HG03571 (cell line): ENCODE measurements at regions not wholly inside any gene's neighbourhood (a gene's known extent, or its start where the extent isn't known, plus 50 kb on each side); places are given as distances from the start of the nearest gene placed in this dataset.
"Not testable (repeated sequence)": the region's sequence is repeated elsewhere in the genome, so short reads cannot be mapped to it uniquely, and the experiment has no call there.

ENCODE experiments used
- ATAC-seq: cut with Tn5 transposase; IDR thresholded peaks from one replicate; pipeline ENCODE4 v1.9.1; 2021; ENCODE audit not compliant: unreplicated experiment

DNA sequence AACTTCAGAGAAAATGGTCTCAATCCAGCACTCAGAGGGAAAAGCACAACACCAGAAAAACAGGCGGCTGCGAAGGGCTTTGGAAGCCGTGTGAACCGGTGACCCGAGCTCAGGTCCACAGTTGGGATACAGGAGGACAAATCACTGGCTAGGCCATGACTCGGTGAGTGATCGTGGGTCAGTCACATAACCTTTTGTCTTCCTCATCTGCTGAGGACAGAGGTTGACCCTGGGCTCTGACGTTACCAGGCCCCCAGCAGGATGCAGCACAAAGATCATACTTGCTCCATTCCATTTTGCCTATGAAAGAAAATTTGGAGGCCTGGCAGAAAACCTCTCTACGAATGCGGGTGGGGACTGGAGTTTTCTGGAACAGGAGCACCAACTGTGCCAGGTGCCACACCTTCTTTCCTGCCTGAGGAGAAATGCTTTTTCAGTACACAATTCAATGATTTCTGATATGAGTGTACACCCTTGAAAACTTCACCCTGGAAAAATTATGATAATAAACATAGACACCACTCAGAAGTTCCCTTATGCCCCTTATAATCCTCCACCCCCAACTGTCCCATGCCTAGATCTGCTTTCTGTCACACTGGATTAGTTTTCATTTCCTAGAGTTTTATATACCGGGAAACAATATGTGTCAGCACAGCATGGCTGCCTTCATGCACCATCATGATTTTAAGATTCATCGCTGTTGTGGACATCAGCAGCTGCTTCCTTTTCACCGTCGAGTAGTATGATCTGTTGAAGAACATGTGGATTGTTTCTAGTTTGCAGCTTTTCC lies 85.3 kb upstream of the RALGAPA2 start:
- ATAC-seq, result no peak

DNA sequence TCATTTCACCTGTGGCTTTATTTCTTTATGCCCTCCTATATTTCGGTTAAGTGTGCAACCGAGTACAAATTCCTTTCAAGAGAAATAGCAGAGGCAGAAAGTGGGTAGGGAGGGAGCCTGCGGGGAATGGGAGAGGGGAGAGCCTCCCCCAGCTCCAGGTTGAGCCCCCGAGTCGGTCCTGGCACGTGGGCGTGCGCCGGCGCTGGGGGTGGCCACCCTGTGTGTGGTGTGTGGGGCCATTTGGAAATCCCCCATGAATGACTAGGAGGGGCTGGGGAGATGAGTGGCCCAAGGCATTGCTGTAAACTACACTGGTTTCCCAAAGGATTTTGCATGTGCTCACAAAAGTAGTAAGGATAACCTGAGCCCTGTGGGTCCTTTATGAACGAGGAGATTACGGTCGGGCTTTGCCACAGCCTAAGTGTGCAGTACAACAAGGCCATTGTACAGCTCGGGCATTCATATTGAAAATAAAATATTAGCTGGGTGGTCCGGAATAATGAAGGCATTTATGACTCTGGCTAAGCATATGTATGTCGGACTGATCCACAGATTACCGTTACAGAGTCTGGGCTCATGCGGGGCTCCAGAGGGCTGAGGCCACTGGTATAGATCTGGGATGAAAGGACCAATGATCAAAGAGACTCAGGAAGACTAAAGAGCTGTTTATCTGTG lies 84.5 kb upstream of the RALGAPA2 start:
- no peak for ATAC-seq

DNA sequence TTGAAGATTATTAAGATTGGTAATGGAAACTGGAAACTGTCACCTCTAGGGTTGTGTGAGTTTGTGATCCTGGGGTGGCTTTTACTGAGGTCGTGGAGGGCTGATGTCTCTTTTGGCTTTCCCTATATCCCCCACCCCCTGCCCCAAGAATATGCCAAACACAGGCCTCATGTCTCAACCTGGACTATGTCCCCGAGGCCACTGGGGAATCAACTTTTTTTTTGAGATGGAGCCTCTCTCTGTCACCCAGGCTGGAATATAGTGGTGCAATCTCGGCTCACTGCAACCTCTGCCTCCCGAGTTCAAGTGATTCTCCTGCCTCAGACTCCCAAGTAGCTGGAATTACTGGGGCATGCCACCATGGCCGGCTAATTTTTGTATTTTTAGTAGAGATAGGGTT lies 83.3 kb upstream of the RALGAPA2 start:
- ATAC-seq, result no peak

DNA sequence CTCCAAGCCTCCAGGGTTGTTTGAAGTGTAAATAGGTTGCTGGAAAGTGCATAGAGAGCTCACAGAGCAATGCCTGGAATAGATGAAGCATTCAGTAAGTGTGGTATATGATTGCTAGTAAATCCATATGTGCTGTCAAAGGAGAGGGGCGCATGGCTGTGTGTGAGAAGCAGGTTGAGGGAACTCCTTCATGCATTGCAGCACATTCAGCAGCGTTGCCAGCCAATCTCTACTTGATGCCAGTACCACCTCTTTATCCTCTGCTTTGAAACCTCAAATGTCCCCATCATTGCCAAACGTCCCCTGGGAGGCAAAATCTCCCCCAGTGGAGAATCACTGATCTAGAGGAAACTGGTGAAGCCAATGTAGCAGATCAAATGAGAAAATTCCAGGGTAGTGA lies 82.7 kb upstream of the RALGAPA2 start:
- no peak for ATAC-seq

DNA sequence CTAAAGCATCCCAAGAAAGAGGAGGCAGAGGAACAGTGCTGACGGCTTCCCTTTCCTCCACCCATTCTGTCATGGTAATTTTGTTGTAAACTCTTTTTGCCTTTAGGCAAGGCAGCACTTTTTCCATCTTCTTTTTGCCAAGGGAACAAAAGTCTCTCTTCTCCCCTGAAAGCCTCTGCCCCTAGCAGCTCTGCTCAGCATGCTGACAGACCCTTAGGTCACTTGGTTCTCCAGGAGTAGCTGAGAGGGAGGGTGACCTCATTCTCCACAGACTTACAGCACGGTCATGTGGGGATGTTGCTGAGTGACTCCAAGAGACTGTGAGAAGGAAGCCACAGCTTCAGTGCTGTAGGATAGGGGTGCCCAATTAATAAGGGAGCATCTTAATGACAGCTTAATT lies 81.1 kb upstream of the RALGAPA2 start:
- no peak for ATAC-seq

DNA sequence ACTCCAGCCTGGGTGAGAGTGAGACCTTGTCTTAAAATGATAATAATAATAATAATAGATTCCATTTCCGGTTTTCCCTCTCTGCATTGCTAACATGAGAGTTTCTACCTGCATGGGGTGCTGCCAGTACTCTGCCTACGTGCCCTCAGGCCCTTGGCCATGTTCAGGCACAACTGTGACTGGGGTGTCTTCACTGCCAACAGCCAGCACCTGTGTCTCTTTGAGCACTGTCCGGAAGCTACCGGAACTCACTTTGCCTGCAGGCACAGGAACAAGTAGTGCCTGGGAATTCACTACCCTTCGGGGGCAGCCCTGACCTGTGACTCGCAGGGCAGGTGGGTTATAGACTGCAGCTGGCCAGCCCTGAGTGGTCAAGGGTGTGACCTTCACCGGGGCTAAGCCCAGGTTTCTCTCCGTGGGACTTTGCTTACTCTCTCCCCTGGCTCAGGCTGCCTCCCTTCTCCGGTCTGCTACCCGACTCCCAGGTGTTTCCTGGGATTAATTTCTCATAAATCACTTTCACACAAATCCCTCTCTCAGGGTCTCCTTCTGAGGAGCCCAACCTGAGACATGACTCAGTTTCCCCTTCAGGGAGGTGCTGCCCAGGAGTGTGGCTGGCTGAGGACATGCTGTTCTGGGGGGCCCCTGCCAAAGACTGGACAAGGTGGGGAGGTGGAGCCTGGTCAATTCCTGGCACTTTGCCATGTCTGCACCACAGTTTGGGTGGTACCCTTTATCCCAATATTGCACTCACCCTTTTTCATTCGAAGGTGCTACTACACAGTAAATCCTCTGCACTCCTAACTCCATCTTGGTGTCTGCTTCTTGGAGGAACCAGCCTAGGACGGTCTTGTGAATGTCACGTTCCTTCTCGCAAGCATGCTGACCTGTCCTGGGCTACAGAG lies 79.5 kb upstream of the RALGAPA2 start:
- ATAC-seq, result no peak

DNA sequence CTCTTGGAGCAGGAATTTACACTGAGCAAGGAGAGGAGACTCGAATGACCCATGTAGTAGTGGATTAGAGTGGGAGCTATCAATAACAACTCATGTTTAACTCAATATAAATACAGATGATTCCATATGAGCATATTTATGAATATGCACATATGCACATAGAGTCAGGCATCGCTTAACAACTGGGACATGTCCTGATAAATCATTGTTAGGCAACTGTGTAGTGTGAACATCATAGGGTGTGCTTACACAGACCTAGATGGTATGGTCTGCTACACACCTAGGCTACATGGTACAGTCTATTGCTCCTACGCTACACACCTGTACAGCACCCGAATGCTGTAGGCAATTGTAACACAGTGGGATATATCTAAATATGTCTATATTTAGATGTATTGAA lies 75.9 kb upstream of the RALGAPA2 start:
- ATAC-seq, result no peak

DNA sequence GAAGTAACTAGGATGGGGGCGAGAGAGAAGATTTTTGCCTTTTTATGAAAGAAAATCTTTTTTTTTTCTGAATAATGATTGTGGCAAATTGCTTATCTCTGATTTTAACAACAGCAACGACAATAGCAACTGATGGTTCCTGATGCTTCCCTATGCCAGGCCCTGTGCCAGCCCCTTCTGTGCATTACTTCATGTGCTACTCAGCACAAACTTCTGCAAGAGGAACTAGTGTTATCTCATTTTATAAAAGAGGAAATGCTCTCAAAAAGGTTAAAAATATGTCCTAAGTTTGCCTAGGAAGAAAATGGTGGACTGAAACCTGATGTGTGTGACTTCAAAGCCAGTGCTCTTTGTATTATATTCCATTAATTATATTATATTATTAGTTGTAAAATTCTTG lies 74.0 kb upstream of the RALGAPA2 start:
- no peak for ATAC-seq

DNA sequence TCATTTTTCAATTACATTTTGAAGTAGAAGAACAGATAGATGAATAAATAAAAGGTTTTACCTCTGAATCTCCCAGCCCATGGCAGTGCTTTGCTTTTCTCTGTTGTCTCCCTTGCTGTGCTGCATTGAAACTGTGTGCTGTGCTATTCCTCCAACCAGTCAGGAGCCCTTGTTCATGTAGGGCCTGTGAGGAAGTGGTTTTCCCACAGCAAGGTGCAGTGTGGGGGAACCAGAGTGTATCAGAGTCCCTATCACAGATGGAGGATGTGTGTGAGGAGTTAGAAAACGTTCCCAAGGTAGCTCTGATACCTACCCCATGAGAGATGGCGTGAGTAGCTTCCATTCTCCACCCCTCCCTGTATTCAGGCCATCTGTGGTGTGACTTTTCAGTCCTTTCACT lies 72.8 kb upstream of the RALGAPA2 start:
- ATAC-seq, result no peak

DNA sequence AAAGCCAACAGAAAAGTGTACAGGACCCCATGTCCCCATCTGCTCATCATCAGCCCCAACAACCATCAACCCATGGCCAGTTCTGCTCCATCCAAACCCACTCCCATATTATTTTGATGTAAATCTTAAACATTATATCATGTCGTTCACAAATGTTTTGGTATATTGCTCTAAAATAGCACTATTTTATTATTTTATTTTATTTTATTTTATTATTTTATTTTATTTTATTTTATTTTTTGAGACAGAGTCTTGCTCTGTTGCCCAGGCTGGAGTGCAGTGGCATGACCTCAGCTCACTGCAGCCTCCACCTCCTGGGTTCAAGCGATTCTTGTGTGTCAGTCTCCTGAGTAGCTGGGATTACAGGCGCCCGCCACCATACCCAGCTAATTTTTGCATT lies 72.0 kb upstream of the RALGAPA2 start:
- ATAC-seq, result not testable (repeated sequence)

DNA sequence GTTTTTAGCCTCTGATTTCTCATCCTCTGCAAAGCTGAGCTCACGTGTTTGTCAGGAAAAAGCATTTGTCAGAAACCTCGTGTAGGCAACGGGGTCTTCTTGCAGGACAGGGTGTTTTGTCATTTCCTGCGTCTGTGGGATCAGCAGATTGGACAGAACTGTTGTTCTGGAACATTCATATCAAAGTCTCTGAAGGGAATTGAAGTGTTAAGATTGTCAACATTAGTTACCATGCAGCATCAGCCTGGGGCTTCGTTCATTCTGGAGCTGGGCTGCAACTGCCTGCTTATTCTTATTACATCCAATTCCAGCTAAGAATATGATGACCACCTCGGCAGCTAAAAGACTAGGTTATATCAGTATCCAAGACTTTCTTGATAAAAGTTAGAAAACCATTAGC lies 71.0 kb upstream of the RALGAPA2 start:
- no peak for ATAC-seq

DNA sequence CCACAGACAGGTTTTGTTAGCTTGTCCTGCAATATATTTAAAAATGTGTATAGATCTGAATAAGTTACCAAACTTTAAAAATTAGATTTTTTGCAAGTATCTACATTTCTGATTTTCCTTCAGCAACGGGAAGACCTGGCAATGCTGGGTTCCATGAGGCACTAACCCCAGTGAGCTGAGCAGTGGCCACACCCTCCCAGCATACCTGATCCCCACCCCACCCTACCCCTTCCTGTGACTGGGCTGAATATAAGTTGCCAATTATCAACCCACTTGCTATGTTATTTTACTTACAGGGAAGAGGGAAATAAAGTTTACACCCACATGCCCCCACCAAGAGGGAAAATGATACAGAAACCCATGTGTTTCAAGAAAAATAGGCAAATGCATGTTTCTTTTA lies 70.3 kb upstream of the RALGAPA2 start:
- ATAC-seq, result no peak

DNA sequence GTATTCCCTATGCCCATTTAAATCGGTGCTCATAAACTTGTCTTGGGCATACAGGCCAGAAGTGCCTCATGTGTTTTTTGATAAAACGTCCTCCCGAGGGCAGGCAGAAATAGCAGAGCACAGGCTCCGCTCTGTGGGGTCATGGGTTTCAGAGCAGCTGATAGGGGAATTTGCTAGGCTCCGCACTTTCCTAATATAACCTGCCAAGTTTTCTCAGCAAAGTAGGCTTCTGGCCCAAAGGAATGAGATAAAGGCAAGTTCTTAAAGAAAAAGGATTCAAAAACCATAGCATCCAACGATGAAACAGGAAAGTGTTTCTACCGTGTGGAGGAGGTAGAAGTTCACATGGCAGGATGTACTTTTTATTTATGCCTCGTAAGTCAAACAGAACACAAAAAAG lies 69.8 kb upstream of the RALGAPA2 start:
- no peak for ATAC-seq

DNA sequence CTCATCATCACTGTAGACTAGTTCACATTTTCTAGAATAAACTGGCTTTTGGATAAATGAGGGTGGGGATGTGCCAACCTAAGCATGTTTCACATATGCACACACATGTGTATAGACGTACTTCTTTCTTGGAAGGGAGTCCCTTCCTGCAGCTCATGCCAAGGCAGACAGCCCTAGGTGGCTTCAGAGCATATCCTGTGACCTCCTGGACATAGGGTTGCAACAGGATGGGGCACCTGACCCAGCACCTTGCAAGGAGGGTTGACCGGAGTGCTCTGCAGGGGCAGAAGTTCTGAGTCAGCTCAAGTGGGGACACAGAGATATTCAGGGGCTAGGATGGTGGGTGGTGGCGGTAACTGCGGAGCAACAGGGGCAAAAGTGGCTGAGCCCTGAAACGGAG lies 68.6 kb upstream of the RALGAPA2 start:
- no peak for ATAC-seq

DNA sequence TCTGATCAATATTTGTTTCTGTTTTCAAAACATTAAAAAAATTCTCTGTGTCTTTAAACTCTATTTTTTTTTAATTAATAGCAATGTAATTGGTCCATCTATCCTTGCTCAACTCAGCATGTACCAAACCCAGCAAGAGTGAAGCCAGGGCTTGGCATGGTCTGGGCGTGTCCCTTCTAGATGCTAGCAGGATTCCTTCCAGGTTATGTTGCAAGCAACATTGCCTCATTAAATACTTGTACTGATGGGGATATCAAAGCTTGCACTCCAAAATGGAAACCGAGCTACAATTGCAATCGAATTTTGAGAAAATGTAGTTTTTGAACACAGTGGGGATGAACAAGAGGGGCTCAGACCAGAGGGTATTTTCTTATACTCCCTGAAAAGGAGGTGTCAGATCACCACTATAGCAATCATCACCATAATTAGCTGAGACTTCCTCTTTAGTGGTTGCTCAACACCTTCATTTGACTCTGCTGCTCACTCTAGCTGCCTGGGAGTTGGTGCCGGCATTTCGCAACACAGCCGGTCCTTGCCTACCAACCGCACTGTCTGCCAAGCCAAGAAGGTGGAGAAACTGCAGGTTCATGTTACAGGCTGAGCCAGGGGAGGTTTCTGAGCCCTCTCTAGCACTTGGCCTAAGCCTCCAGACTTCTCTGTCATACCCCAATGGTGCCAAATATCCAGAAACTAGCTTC lies 67.8 kb upstream of the RALGAPA2 start:
- no peak for ATAC-seq

DNA sequence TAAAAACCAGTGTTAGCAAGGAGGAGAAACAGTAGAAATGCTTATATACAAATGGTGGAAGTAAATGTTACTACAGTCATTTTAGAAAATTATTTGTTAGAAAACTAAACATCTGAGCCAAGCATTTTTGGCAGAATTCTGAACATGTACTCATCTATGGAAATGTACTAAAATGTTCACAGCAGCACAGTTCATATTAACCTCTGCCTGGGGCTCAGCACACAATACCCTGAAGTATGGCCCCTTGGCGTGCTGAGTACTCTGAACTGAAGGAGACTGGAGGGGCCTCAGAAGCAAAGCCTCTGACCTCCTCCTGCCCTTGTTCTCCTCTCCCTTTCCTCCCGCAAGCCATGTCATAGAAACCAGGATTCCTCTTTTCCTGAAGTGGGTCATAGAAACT lies 66.2 kb upstream of the RALGAPA2 start:
- no peak for ATAC-seq

DNA sequence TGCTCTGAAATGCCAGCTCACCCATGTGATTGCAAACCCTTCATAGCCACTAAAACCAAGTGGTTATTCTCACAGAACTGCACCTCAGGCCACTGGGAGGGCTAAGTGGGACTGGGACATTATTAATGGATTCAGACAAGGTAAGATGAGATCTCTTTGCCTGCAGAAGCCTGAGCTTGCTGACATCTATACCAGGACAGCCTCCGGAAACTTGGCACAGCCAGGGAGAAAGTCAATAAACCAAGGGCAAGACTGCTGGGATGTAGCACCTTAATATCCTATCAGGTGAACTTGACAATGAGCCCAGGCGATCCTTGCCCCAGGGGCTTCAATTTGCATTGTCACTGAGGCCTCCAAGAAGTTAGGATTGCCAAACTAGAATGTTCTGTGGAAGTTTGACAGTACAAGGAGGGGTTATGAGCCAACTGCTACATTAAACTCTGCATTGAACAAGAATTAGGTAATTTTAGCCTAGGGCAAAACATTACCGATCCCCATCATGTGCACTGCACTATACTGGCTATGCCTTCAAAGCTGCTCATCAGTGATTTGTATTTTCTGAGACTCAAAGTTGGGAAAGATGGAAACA lies 60.1 kb upstream of the RALGAPA2 start:
- no peak for ATAC-seq

DNA sequence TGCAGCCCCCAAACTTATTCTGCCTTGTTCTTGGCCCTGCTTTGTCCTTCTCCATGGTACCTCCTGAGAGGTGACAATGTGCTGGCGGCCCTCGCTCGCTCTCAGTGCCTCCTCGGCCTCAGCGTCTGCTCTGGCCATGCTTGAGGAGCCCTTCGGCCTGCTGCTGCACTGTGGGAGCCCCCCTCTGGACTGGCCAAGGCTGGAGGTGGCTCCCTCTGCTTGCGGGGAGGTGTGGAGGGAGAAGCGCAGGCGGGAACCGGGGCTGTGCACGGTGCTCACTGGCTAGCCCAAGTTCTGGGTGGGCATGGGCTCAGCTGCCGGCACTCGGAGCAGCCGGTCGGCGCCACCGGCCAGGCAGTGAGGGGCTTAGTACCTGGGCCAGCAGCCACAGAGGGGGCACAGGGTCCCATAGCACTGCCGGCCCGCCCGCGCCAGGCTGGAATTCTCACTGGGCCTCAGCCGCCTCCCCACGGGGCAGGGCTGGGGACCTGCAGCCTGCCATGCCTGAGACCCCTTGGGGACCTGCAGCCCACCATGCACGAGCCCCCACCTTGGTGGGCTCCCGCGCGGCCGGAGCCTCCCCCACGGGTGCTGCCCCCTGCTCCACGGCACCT lies 55.9 kb upstream of the RALGAPA2 start:
- ATAC-seq, result no peak

DNA sequence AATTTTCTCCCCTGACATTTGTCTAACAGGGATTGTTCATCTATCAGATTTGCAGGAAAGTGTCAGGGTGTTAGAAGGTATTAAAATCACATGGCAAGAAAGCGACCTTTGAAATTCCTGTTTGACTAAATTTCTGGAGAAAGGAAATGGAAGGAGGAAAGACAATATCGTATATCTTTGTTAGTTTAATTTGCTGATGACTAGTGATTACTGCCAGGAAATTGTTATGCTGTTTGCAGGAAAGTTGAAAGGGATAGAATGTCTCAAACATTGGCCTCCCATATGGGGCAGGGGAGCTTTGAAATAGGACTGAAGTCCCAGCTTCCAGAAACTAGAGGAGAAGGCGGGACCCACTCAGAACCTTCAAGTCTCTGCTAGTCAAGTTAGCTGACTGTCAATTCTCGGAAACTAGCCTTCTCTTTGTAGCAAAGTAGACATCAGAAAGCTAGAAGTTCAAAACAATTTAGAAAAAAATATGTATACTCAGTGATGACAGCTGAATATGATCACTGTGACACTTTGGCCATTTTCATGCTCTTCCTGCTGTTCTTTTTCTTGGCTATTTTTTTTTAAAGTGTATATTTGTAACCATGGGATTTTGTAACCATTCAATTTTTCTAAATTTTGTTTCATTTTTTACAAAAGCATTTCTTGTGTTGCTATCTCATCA lies 53.4 kb upstream of the RALGAPA2 start:
- ATAC-seq, result no peak

DNA sequence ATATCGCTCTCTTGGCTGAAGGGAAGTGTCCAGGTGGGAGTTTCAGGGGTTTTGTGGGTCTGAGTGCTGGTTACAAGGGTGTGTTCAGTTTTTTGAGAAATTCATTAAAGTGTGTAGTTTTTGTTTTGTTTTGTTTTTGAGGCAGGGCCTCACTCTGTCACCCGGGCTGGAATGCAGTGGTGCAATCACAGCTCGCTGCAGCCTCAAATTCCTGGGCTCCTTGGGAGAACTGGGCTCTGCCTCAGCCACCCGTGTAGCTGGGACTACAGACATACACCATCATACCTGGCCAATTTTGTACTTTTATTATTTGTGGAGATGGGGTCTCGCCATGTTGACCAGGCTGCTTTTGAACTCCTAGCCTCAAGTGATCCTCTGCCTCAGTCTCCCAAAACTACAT lies 51.2 kb upstream of the RALGAPA2 start:
- no peak for ATAC-seq
